22Rv1 (cell line): ENCODE measurements at regions not wholly inside any gene's neighbourhood (a gene's known extent, or its start where the extent isn't known, plus 50 kb on each side); places are given as distances from the start of the nearest gene placed in this dataset.

Experiments
- H3K27ac ChIP-seq: fragments of 450-650 bp; 2 replicates; pipeline ENCODE4 v1.5.1; 2017
- CTCF ChIP-seq: fragments of 450-650 bp; IDR thresholded peaks from 2 replicates; pipeline ENCODE4 v1.5.1; 2017; ENCODE audit warnings: mild to moderate bottlenecking
- ZFX ChIP-seq: fragments of 450-650 bp; IDR thresholded peaks from 2 replicates; pipeline ENCODE4 v1.6.1; 2017; ENCODE audit warnings: antibody characterized with exemption, borderline replicate concordance

GRCh38 chr10:80986596-80986995, 448.9 kb downstream of the SH2D4B start:
- TF ChIP-seq ZFX (no peak), CTCF (no peak)
- H3K27ac ChIP-seq = no peak overlapping the region

DNA sequence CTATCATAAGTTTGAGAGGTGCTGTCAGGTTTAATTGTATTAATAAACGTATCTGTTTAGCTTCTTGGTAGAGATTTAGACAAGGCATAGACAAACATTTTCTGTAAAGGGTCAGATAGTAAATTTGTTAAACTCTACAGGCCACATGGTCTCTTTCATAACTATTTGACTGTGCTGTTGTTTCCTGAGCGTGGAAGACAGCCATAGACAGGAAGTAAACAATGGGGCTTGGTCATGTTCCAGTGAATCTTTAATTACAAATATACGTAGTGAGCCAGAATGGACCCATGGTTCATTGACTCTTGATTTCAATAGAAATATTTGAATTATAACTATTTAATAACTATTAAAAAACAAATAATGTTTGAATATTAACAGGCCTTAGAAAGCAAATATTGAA, 451.1 kb downstream of the SH2D4B start:
- peak overlapping the region; percentile 74 for H3K27ac ChIP-seq
- no peak for TF ChIP-seq CTCF
- TF ChIP-seq ZFX = no peak

- no peak overlapping the region for H3K27ac ChIP-seq
- TF ChIP-seq CTCF (no peak), ZFX (no peak)
Observed at GRCh38 chr10:80996615-80997193, 459.0 kb downstream of the SH2D4B start.

DNA sequence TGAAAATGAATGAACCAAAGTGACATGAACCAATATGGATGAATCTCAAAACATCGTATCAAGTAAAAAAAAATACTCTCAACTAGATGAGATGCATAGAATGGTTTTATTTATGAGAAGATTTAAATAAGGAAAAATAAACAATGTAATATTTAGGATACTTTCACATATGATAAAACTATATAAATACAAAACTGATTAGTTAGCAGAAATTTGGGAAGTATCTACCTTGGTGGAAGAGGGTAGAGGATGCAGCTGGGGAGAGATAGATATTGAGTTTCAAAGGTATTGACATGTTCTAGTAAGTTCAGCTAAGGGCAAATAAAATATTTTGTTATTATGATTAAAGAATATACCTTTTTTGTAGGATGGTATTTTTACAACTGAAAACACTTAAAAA, 463.1 kb downstream of the SH2D4B start:
- TF ChIP-seq CTCF = no peak
- no peak for TF ChIP-seq ZFX
- 0 out of 2 replicates have a peak overlapping the region, but pooled peaks have one; percentile 79 for H3K27ac ChIP-seq

DNA sequence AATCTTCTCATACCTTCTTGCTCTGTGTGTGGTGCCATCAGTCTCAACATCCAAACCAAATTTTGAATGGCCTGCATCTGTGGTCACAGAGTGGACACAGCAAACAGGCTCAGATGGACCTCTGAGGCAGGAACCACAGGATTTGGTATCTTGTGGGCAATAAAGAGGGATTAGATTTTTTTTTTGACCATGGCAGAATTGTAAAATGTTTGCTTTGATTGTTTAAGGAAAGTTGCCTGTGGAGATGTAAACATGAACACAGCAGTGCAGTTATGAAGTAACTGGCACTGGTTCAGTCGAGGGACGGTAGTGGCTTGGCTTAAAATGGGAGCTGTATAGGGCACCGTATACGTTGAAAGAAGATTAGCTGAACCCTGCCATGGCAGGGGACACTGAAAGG, 464.7 kb downstream of the SH2D4B start:
- TF ChIP-seq CTCF = no peak
- TF ChIP-seq ZFX = no peak

DNA sequence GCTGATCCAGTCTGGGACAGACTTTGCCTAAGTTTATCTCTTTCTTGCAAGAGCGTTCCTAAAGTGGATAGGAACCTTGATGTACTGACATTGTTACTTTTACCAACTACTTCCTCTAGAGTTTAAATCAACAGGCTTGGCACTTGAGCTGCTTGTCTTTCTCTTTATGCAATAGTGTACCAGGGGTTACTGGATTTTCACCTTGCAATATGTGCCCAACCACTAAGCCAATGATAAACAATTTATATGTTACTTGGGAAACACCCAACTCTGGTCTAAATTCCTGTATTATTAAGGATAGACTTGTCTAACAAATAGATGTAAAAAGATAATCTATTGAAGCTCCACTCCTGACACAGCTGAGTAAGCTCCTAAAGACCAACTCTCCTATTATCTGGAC, 470.2 kb downstream of the SH2D4B start:
- TF ChIP-seq ZFX = no peak
- TF ChIP-seq CTCF = no peak
- H3K27ac ChIP-seq = no peak overlapping the region

More for the DNA sequence above, 464.7 kb downstream of the SH2D4B start:
- peak overlapping the region; percentile 79 for H3K27ac ChIP-seq

DNA sequence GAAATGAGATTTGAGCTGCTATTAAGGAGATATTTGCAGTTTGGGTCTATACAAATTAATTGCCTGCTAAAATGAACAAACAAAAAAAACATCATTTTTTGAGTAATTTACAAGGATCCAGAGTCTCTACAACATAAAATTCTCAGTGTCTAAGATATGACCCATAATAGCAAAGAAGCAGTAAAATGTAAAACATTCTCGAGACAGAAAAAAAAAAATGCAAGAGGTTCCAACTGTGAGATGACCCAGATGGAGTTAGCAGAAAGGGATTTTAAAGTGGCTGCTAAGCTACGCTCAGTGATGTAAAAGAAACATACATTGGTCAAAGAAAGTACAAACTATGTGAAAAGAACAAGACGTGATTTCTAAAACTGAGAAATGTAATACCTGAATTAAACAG, 471.0 kb downstream of the SH2D4B start:
- no peak for TF ChIP-seq ZFX
- no peak for TF ChIP-seq CTCF
- no peak overlapping the region for H3K27ac ChIP-seq
